GM12864 (cell line): ENCODE measurements at regions not wholly inside any gene's neighbourhood (a gene's known extent, or its start where the extent isn't known, plus 50 kb on each side); places are given as distances from the start of the nearest gene placed in this dataset.

Source experiments
- DNase-seq: peaks from one replicate; pipeline ENCODE4 v3.0.0-alpha.2; 2011; ENCODE audit warnings: low read depth
- H3K4me3 ChIP-seq: 2 replicates; pipeline ENCODE4 v1.5.1; 2011; ENCODE audit warnings: mild to moderate bottlenecking, low read depth, low read length, control low read depth
- TF ChIP-seq, protein P1 (sequence below): IDR thresholded peaks from 2 replicates; pipeline ENCODE4 v1.5.1; 2011; ENCODE audit warnings: low read depth, mild to moderate bottlenecking, moderate library complexity, low read length, control low read depth, inconsistent platforms; ENCODE audit errors: missing control alignments

DNA sequence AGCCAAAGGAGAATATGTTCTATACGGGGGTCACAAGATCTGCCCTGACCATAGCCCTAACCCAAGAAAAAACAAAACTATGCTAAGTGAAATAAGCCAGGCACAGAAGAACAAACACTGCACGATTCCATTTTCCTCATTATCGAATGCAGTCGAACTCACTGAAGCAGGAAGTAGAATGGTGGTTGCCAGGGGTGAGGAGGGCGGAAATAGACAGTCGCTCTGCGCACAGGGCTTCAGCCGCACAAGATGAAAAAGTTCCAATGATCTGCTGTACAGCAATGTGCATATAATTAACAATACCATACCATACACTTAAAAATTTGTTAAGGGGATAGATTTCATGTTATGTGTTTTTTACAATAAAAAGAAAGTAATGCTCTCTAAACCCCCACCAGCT, 257.7 kb downstream of the TXNL1 start:
- TF ChIP-seq, protein P1, sequence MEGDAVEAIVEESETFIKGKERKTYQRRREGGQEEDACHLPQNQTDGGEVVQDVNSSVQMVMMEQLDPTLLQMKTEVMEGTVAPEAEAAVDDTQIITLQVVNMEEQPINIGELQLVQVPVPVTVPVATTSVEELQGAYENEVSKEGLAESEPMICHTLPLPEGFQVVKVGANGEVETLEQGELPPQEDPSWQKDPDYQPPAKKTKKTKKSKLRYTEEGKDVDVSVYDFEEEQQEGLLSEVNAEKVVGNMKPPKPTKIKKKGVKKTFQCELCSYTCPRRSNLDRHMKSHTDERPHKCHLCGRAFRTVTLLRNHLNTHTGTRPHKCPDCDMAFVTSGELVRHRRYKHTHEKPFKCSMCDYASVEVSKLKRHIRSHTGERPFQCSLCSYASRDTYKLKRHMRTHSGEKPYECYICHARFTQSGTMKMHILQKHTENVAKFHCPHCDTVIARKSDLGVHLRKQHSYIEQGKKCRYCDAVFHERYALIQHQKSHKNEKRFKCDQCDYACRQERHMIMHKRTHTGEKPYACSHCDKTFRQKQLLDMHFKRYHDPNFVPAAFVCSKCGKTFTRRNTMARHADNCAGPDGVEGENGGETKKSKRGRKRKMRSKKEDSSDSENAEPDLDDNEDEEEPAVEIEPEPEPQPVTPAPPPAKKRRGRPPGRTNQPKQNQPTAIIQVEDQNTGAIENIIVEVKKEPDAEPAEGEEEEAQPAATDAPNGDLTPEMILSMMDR, result no peak
- H3K4me3 ChIP-seq, result no peak overlapping the region
- no peak for DNase-seq

DNA sequence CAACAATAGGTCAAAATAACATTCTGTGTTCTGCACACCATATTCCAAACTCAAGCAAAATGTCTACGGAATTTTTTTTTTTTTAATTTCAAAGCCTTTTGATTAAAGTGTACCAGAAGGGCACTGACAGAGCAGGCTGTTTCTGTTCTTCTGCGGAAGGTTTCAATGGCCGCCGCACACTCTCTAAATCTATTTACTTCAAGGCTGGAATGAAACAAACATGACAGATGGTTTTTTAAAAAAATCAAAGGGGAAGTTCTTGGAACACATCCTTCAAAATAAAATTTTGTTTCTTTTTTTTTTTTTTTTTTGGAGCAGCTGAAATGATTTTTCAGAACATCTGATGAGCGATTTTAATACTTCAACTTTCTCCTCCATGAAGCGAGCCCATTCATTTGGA, 259.1 kb downstream of the TXNL1 start:
- DNase-seq, result no peak
- no peak overlapping the region for H3K4me3 ChIP-seq
- TF ChIP-seq, protein P1, result no peak

DNA sequence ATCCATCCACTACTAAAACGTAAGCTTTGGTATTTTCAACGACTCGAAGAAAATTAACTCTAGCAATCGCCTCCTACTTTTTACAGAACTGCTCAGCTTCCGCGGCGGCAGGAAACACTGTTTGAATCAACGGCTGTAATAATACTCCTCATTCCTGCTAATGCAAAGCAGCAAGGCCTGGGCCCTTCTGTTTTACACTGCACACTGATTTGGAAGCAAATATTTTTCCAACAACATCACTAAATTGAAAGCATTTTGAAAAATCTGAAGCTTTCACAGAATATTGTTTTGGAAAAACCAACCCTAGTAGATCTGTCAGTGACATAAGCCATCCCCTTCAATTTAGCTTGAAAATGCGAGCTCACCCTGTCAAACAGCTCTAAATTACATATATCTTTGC, 261.2 kb downstream of the TXNL1 start:
- TF ChIP-seq, protein P1, result no peak
- H3K4me3 ChIP-seq, result no peak overlapping the region
- no peak for DNase-seq

DNA sequence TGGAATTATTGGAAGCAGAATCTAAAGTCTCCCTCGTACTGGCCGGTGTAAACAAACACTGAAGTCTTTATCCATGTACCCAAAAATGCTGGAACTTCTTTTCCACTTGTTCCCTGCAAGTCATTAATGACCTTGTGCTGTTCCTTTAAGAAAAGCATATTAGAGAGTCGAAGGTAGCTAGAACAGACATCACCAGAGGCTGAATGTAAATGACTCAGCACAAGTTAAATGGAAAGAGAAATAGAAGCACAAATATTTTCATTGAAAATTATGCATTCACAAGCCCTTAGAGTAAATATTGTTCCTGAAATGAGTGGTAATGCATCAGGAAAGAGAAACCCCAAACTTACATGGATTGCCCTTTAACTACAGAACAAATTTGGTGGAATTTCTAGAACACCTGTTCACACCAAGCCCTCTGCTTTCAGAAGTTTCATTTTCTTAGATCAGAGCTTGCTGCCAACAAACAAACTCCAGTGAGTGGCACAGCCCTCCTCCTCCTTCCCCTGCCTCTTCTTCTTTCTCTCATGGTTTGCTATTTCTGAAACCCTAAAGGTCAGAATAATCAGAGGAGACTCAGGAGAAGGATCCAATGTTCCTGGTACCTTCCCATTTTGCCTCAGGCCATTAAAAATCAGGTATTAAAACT, 264.3 kb downstream of the TXNL1 start:
- H3K4me3 ChIP-seq, result no peak overlapping the region
- TF ChIP-seq, protein P1, result no peak
- no peak for DNase-seq

DNA sequence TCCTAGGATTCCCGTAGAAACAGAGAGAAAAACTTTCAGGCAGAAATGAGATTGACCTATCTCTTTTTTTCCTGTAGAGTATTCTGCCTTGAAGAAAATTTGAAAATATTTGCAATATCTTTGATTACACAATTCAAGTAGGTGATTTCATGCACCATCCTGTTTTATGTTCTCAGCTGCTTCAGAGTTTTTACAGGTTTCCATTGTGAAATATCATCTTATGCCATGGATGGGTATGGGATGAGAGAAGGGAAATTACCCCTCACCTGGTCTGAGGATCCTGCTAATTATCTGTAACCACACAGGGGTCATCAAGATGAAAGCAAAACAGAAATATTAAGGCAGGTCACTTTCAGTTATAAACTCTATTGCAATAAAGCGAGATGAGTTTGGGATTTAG, 264.8 kb downstream of the TXNL1 start:
- TF ChIP-seq, protein P1, result no peak
- DNase-seq, result no peak
- no peak overlapping the region for H3K4me3 ChIP-seq

DNA sequence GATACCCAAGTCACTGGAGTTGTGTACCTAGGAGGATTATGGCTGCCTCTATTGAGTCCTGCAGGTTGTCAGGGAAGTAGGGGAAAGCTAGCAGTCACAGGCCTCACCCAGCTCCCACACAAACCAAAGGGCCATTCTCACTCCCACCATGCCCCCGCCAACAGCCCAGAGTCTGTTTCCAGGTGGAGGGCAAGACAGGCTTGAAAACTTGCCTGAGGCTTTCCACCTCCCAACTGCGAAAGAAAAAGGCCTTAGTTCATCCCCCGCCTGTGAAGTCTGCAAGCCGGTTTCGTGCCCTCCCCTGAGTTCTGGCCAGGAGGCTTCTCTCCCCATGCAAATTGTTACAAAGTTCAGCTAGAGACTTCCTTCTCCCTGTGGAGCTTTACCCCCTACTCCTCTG, 270.3 kb downstream of the TXNL1 start:
- DNase-seq, result no peak
- TF ChIP-seq, protein P1, result no peak

DNA sequence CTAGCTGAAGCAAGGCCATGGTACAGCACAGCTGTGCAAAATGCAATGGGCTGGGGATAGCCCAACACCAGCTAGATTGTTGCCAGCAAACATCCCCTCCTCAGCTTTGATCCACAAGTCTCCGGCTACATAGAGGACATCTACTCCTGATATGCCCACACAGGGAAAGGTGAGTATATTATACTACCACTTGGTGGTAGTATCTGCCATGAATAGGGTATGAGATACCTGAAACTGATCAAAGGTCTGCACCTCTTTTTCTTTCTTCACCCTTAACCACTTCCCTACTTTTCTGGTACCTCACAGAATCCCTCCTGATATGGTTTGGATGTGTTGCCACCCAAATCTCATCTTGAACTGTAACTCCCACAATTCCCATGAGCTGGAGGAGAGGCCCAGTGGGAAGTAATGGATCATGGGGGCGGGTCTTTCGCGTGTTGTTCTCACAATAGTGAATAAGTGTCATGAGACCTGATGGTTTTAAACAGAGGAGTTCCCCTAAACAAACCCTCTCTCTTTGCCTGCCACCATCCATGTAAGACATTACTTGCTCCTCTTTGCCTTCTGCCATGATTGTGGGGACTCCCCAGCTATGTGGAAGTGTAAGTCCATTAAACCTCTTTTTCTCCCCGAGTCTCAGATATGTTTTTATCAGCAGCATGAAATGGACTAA, 279.6 kb downstream of the TXNL1 start:
- DNase-seq, result no peak
- H3K4me3 ChIP-seq, result no peak overlapping the region
- TF ChIP-seq, protein P1, result no peak

More for the DNA sequence above, 270.3 kb downstream of the TXNL1 start:
- H3K4me3 ChIP-seq, result no peak overlapping the region
